Erythroblast (primary cell): ENCODE measurements at regions not wholly inside any gene's neighbourhood (a gene's known extent, or its start where the extent isn't known, plus 50 kb on each side); places are given as distances from the start of the nearest gene placed in this dataset.

Experiments used
- GATA1 ChIP-seq: IDR thresholded peaks from 2 replicates; pipeline ENCODE4 v1.6.1; 2011; ENCODE audit warnings: low read depth, mild to moderate bottlenecking, control low read depth, low read length, moderate library complexity
- POLR2A ChIP-seq: IDR thresholded peaks from 2 replicates; pipeline ENCODE4 v1.6.1; 2011; ENCODE audit warnings: mild to moderate bottlenecking, low read length

DNA sequence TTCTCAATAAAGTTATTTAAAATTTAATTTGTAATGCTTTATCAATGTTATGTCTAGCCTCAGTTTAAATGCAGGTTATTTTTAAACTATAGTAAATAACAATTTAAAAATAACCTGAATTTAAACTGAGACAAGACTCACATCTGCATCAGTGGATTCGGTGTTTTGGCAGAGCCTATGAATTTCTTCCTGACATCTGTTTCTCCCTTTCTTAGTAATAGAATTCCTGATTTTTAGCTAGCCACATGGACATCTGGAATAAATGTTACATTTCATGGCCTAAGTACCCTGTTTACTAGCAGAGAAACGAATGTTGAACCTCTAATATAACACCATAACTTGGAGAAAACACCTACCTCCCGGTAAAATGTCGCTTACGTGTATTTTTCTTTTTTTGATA is 1141.6 kb upstream of the ADGRL2 start:
- TF ChIP-seq POLR2A (no peak), GATA1 (no peak)
